A673 (cell line): ENCODE measurements at regions not wholly inside any gene's neighbourhood (a gene's known extent, or its start where the extent isn't known, plus 50 kb on each side); places are given as distances from the start of the nearest gene placed in this dataset.

Source experiments
- BruUV-seq: library from RNA; stranded (reverse); fragments of 400-500 nt; replicated peaks from 2 replicates; lab custom pipeline; 2021; lab: Mats Ljungman, UMichigan
- CTCF ChIA-PET: fragments of 300-600 bp; sonication (Branson Sonifier 250); formaldehyde crosslinking; loops from one replicate; lab custom pipeline; 2022; ENCODE audit warnings: antibody characterized with exemption; lab: Charles Lee
- POLR2A ChIA-PET: fragments of 300-600 bp; sonication (Branson Sonifier 250); formaldehyde crosslinking; loops from one replicate; lab custom pipeline; 2022; ENCODE audit warnings: antibody characterized with exemption; ENCODE audit not compliant: low non-redundant PET; lab: Charles Lee
- DNase-seq: peaks from one replicate; pipeline ENCODE4 v3.0.0-alpha.2; 2015; ENCODE audit warnings: low spot score
- H3K27ac ChIP-seq: fragments of 200-600 bp; sonication (generic); 2 replicates; pipeline ENCODE4 v1.5.1; 2016; ENCODE audit warnings: mixed run types, low read depth, mild to moderate bottlenecking, mixed read lengths, antibody characterized with exemption, low read length; ENCODE audit not compliant: poor library complexity, severe bottlenecking
- H3K27me3 ChIP-seq: fragments of 200-600 bp; sonication (generic); replicated peaks from 2 replicates; pipeline ENCODE4 v1.6.1; 2017; ENCODE audit warnings: mixed run types, low read depth, mild to moderate bottlenecking, mixed read lengths, antibody characterized with exemption, low read length; ENCODE audit not compliant: insufficient read depth, poor library complexity
- H3K36me3 ChIP-seq: fragments of 200-600 bp; sonication (generic); 2 replicates; pipeline ENCODE4 v1.6.1; 2016; ENCODE audit warnings: mixed run types, mild to moderate bottlenecking, mixed read lengths, antibody characterized with exemption, low read length; ENCODE audit not compliant: insufficient read depth, poor library complexity, severe bottlenecking
- H3K4me1 ChIP-seq: fragments of 200-600 bp; sonication (generic); 2 replicates; pipeline ENCODE4 v1.6.1; 2017; ENCODE audit warnings: mixed run types, mild to moderate bottlenecking, mixed read lengths, antibody characterized with exemption, low read length; ENCODE audit not compliant: insufficient read depth, poor library complexity, severe bottlenecking
- H3K4me3 ChIP-seq: fragments of 200-600 bp; sonication (generic); 2 replicates; pipeline ENCODE4 v1.5.1; 2016; ENCODE audit warnings: low read depth, mixed run types, mild to moderate bottlenecking, mixed read lengths, low read length; ENCODE audit not compliant: poor library complexity, severe bottlenecking
- H3K9me3 ChIP-seq: fragments of 200-600 bp; sonication (generic); 2 replicates; pipeline ENCODE4 v1.6.1; 2016; ENCODE audit warnings: mixed run types, low read depth, mild to moderate bottlenecking, mixed read lengths, antibody characterized with exemption, low read length; ENCODE audit not compliant: poor library complexity, severe bottlenecking
- EZH2 ChIP-seq: fragments of 200-600 bp; sonication (generic); IDR thresholded peaks from 2 replicates; pipeline ENCODE4 v1.6.1; 2017; ENCODE audit warnings: borderline replicate concordance, low read depth, mild to moderate bottlenecking, mixed read lengths, antibody characterized with exemption, low read length; ENCODE audit not compliant: poor library complexity, severe bottlenecking
- intact Hi-C: fragments of 100-400 bp; cut with micrococcal nuclease; formaldehyde crosslinking; loops from one replicate; pipeline ENCODE4 v1.10.0; 2022; ENCODE audit not compliant: unreplicated experiment
- TF ChIP-seq, protein P1 (sequence below): fragments of 300-800, 200-600 bp; sonication (generic); conservative IDR thresholded peaks from 2 replicates; pipeline ENCODE4 v1.5.1; 2017; ENCODE audit warnings: low read depth, mild to moderate bottlenecking, antibody characterized with exemption, low read length, moderate library complexity, mixed read lengths

- peaks cover 26% of the 10 kb centered on the region for H3K27me3 ChIP-seq
- DNase-seq: no peak
- POLR2A ChIA-PET: no interaction called here
- intact Hi-C loops: loop anchor here (1.0 to 10.0 kb wide), 3 partner anchors 109 to 516 kb away; no protein-coding TSS in a partner anchor
- CTCF ChIA-PET: interaction anchor here (0.6 to 2.4 kb wide), 2 partner anchors 109 to 112 kb away, joined by 3 to 12 read pairs; no protein-coding TSS in a partner anchor
- H3K36me3 ChIP-seq: no peaks in the 10 kb centered on the region
- H3K9me3 ChIP-seq: no peaks in the 10 kb centered on the region
- H3K27ac ChIP-seq: no peak overlapping the region
- no peak for TF ChIP-seq EZH2
- TF ChIP-seq, protein P1, sequence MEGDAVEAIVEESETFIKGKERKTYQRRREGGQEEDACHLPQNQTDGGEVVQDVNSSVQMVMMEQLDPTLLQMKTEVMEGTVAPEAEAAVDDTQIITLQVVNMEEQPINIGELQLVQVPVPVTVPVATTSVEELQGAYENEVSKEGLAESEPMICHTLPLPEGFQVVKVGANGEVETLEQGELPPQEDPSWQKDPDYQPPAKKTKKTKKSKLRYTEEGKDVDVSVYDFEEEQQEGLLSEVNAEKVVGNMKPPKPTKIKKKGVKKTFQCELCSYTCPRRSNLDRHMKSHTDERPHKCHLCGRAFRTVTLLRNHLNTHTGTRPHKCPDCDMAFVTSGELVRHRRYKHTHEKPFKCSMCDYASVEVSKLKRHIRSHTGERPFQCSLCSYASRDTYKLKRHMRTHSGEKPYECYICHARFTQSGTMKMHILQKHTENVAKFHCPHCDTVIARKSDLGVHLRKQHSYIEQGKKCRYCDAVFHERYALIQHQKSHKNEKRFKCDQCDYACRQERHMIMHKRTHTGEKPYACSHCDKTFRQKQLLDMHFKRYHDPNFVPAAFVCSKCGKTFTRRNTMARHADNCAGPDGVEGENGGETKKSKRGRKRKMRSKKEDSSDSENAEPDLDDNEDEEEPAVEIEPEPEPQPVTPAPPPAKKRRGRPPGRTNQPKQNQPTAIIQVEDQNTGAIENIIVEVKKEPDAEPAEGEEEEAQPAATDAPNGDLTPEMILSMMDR: no peak
- no peak overlapping the region for H3K4me3 ChIP-seq
- BruUV-seq: no TSS peak
- no peaks in the 10 kb centered on the region for H3K4me1 ChIP-seq
Observed at GRCh38 chr15:98420837-98421236, 227.5 kb upstream of the IGF1R start.

DNA sequence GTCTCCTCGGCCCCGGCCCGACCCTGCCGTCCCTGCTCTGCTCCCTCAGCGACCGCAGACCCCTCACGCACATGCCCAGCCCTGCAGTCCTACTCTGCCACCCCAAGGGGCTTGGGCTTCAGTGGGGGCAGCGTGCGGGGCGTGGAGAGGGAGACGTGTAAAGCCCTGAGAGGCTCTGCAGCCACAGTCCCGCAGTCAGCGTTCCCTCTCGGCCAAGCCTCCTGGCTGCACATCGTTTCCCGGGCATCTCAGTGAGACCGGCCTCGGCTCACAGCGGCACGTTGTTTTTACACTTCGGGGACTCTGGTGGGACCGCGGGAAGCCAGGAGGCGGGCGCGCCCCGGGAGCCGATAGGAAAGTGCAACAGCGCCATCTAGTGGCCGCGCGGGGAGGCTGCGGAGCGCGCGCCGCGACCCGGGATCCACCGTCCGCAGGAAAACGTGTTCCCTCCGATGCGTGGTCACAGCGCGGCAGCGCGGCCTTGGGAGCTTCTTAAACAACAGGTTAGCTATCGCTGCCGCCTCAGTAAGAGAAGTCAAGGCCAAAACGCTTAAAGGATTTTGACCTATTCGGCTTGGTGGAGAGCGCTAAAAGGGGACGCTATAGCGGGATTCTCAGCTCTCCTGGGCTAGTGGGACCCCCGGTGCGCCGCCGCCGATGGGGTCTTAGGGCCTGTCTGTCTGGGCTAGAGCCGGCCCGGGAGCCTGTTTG is 226.8 kb upstream of the IGF1R start:
- Histone ChIP-seq H3K4me3 (peak overlapping the region; percentile 32), H3K27me3 (peaks cover 26% of the 10 kb centered on the region), H3K36me3 (no peaks in the 10 kb centered on the region), H3K9me3 (no peaks in the 10 kb centered on the region), H3K4me1 (no peaks in the 10 kb centered on the region), H3K27ac (no peak overlapping the region)
- ChIA-PET POLR2A (no interaction called here), CTCF (interaction anchor here (1.4 to 2.4 kb wide), 4 partner anchors 110 to 244 kb away, joined by 5 to 17 read pairs (median 10); no protein-coding TSS in a partner anchor)
- TF ChIP-seq, protein P1: peak; percentile 97
- TF ChIP-seq EZH2: no peak
- BruUV-seq: no TSS peak
- intact Hi-C loops: loop anchor here (1.0 to 10.0 kb wide), 3 partner anchors 109 to 517 kb away; no protein-coding TSS in a partner anchor
- DNase-seq: peak; percentile 78

DNA sequence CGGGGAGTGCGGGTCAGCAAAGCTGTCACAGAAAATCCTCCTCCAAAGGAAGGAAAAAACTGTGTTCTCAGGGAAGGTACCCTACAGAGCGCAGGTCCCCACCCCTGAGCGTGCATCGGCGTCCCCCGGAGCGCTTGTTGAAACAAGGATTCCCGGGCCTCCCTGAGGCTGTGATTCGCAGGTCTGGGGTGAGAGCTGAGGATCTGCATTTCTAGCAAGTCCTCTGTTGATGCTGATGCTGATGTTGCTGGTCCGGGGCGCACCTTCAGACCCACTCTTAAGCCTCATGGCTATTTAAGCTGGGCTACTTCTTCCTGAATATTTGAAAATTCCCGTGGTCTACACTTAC is 226.2 kb upstream of the IGF1R start:
- ChIA-PET POLR2A (no interaction called here), CTCF (interaction anchor here (0.6 to 2.4 kb wide), 4 partner anchors 56 to 244 kb away, joined by 5 to 17 read pairs (median 6); no protein-coding TSS in a partner anchor)
- TF ChIP-seq, protein P1: no peak
- TF ChIP-seq EZH2: no peak
- Histone ChIP-seq H3K36me3 (no peaks in the 10 kb centered on the region), H3K4me3 (peak overlapping the region; percentile 32), H3K27me3 (peaks cover 32% of the 10 kb centered on the region), H3K27ac (no peak overlapping the region), H3K9me3 (no peaks in the 10 kb centered on the region), H3K4me1 (no peaks in the 10 kb centered on the region)
- no peak for DNase-seq
- no TSS peak for BruUV-seq
- intact Hi-C loops: loop anchor here (10.0 kb wide), 1 partner anchor 337 kb away; no protein-coding TSS in a partner anchor
